HG03159 (cell line): ENCODE measurements at regions not wholly inside any gene's neighbourhood (a gene's known extent, or its start where the extent isn't known, plus 50 kb on each side); places are given as distances from the start of the nearest gene placed in this dataset.

Experiments
- ATAC-seq: cut with Tn5 transposase; IDR thresholded peaks from one replicate; pipeline ENCODE4 v1.9.1; 2021; ENCODE audit warnings: mild to moderate bottlenecking, moderate library complexity; ENCODE audit not compliant: unreplicated experiment

DNA sequence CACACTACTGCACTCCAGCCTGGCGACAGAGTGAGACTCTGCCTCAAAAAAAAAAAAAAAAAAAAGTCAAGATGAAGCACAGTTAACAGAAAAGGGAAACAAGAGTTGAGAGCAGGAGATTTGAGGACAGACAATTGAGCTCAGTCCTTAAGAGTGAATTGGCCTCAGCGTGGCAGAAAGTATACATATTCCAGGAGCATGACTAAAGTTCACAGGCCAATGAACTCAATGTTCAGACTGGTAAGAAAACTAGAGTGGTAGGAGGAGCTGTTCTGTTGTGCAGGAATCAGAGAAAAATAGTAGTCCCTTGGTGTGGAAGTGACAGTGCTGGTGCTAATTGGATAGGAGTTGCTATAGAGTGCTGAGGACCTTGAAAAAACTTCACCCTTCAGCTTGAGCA is 60.0 kb downstream of the NRN1 start:
- ATAC-seq: no peak

DNA sequence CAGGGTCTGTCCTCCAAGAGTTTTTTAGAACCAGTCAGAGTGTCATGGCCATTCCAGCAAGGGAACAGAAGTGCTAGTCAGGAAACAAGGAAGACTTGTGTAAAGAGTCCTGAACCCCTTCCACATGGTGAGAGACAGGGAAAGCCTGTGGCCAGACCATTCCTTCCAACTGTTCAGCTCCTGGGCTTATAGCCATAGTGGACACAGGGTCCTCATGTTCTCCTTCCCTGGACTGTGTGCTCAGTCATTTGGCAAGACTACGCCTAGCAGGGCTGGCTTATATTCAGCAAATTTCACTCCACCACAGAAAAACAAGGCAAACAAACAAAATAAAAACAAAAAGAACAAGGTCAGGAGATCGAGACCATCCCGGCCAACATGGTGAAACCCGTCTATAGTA is 60.5 kb downstream of the NRN1 start:
- no peak for ATAC-seq

GRCh38 chr6:5943591-5943990 is 63.1 kb downstream of the NRN1 start:
- ATAC-seq: no peak

GRCh38 chr6:5942591-5942990 is 64.1 kb downstream of the NRN1 start:
- ATAC-seq: no peak

GRCh38 chr6:5941188-5941587 is 65.5 kb downstream of the NRN1 start:
- no peak for ATAC-seq

DNA sequence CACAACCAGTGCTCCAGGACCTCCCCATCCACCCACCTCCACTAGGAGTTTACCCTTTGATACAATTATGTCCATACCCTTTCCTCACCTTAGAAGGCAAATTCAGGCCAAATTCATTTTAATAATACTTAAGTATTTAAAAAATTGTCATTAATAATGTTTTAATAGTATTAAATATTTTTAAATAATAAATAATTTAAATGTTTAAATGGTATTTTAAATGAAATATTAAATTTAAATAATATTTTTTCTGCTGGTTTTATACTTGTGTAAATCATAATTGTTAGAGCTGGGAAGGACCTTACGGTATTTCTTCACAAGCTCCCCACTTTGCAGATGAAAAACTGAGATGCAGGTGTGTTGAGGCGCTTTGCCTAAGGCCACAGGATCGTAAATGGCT is 67.8 kb downstream of the NRN1 start:
- no peak for ATAC-seq

DNA sequence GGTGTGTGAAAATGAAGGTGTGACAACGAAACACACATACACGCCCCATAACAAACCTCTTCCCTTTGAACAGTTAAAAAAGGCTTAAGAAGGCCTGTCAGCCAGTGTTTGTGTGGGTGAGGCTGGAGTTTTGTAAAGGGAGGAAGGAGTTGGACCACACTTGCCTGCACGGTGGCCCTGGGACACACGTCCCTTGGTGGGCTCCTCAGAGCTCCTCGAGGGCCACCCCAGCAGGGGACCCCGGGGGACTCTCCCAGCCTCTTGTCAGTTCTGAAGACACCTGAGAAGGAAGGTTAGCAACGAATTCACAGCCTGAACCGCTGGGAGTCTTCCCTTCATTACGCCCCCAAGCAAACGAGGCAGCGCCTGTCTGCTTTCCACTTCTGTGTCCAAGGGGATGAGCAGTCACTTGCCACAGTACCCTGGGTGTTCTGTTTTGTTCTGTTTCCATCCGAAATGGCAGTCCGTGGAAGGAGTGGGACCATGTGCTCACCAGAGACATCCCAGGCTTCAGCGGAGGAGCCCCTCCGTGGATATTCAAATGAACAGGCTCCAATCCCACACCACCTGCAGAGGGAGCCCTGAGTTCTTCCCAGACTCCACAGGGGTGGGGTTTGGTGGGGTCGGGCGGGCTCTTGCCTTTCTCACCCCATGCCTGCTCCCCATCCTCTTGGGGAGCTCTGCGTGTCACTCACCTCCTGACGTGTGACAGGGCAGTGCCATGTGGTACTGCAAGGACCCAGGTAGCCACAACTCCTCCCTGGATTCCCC is 68.6 kb downstream of the NRN1 start:
- ATAC-seq: no peak

DNA sequence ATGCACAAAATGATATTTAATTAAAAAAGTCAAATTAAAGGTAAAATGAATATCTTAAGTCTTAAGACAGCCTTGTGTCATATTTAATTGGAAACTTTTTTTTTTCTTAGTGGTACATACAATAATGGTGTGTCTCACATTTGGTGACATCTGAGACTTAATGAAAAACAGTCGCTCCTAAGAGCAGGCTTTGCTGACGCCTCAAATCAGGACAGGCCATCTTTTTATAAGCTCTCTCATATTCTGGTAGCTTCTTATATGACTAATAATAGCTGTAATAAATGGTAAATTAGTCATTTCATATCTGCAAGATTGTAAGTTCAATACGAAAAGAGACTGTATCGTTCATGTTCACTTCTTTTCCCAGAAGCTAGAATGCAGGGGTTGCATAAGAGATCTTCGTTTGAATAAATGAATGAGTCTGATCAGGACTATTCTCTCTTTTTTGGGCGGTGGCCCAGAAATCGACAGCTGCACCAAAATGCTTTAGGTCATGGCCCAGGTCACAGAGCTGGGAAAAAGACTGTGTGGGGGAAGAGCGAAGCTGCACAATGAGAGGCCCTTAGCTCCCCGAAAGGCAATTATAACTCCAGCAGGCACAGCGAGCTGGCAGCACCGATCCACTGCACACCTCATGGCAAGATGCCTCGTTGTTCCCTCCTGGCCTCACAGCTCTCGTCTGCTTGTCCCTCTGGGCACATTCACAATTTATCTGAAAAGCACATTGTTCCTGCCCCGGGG is 69.4 kb downstream of the NRN1 start:
- ATAC-seq: no peak

DNA sequence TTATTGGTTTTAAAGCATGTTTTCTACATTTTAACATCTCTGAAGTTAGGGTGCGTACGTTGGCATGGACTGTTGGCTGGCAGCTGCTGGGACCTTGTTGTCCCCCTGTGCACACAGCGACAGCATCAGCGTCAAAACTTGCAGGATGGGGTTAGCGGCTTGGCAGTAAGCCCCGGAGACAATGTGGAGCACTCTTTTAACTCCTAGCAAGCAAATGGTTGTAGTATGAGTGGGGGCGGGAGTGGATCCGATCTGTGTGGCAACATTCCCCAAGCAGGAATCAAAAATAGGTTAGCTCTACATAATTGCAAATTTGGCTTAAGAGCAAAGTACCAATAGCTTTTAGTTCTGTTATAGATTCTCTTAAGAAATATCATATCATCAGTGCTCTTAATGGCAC is 70.1 kb downstream of the NRN1 start:
- ATAC-seq: no peak

- ATAC-seq: no peak
These were observed 70.6 kb downstream of the NRN1 start for GRCh38 chr6:5936140-5936539.

DNA sequence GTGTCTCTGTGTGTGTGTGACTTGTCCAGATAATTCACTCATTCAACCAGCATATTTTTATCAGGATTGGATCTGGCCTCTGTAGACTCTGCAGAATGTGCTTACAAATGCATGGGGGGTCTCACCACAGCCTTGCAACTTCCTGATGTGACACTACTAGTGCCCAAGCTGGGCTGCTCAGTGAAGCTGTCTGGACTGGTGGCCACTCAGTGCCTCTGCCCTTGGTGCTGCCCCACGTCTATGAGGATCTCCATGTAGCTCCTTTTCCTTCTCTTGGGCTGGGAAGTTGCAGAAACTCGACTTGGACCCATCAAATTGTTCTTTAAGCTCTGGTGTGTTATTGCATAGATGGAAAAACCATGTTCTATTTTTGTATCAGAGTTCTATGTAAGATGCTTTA is 75.8 kb downstream of the NRN1 start:
- no peak for ATAC-seq

- ATAC-seq: no peak
These were observed 76.5 kb downstream of the NRN1 start for GRCh38 chr6:5930143-5930770.

- ATAC-seq: no peak
These were observed 82.9 kb downstream of the NRN1 start for GRCh38 chr6:5923840-5924239.

DNA sequence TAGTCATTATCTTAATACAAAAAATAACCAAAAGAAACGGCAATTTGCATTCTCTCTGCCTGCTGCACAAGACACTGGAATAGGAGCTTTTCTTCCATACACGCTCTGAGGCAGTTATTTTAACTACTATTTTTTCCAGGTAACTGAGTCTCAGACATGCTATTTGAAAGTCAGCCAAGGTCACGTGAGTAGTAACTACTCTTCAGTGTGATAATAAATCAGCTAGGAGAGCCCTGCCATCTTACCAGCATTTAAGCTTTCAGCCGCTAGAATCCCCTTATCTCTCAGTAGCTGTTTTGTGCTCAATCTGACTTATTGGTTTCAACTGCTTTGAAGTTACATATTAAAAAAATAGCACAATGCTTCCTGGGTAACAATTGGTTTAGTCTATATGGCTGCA is 84.5 kb downstream of the NRN1 start:
- ATAC-seq: no peak

GRCh38 chr6:5909721-5910120 is 97.0 kb downstream of the NRN1 start:
- ATAC-seq: no peak

GRCh38 chr6:5906842-5907241 is 99.9 kb downstream of the NRN1 start:
- ATAC-seq: no peak

- no peak for ATAC-seq
These were observed 100.4 kb downstream of the NRN1 start for GRCh38 chr6:5906340-5906670.

GRCh38 chr6:5905431-5906339 is 101.0 kb downstream of the NRN1 start:
- ATAC-seq: no peak

- no peak for ATAC-seq
These were observed 102.2 kb downstream of the NRN1 start for GRCh38 chr6:5904532-5904931.

DNA sequence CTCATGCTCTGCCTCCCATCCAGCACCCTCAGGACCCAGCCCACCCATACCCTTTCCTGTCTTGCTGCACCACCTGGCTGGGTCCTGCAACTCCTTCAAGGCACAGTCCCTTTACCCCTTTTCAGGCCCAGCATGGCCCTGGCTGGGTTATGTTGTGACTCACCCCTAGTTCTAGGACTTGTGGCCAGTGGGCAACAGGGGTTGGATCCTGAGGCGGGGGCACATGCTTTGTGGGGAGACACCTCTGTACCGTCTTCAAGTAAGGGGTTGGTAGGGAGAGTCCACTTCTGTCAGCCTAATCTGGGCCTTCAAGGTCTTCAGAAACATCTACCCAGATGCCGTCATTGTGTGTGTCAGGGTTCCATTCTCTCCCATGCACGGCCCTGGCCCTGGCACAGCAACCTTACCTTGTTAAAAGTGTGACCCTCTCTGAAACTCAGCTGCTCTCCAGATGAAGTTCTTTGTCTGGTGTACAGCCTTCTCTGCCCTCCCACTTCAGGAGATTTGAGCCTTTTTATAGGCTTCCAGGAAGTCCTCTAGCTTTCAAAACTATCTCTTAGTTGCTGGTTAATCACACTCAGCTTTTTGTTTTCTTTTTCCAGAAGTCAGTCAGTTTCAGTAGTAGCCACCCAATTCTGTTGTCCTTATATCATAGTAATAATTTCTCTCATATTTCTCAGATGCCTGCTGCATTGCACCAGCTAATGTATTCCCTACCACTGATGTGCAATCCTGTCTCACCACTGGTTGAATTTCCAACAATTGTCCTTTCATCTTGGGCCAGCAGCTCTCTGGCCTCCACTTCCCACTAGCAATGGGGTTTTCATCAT is 107.3 kb downstream of the NRN1 start:
- ATAC-seq: no peak
